ENCODE measurements at regions not wholly inside any gene's neighbourhood (a gene's known extent, or its start where the extent isn't known, plus 50 kb on each side); places are given as distances from the start of the nearest gene placed in this dataset.

DNA sequence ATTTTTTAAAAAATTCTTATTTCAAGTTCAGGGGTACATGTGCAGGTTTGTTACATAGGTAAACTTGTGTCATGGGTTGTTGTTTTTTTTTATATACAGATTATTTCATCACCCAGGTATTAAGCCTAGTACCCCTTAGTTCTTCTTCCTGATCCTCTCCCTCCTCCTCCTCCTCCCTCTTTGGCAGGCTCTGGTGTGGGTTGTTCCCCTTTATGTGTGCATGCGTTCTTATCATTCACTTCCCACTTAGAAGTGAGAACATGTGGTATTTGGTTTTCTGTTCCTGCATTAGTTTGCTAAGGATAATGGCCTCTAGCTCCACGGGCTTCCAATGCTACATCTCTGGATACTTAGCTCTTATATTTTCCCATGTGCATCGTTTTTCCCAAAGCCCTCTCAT lies 404.4 kb downstream of the HAPSTR1 start:
- 72 to 88% methylated on average over 3 of the region's 3 CpGs for WGBS, 2 donors
- no peak for TF ChIP-seq POLR2A (IDR thresholded peaks at IDR 0.05)
- TF ChIP-seq, protein P1, sequence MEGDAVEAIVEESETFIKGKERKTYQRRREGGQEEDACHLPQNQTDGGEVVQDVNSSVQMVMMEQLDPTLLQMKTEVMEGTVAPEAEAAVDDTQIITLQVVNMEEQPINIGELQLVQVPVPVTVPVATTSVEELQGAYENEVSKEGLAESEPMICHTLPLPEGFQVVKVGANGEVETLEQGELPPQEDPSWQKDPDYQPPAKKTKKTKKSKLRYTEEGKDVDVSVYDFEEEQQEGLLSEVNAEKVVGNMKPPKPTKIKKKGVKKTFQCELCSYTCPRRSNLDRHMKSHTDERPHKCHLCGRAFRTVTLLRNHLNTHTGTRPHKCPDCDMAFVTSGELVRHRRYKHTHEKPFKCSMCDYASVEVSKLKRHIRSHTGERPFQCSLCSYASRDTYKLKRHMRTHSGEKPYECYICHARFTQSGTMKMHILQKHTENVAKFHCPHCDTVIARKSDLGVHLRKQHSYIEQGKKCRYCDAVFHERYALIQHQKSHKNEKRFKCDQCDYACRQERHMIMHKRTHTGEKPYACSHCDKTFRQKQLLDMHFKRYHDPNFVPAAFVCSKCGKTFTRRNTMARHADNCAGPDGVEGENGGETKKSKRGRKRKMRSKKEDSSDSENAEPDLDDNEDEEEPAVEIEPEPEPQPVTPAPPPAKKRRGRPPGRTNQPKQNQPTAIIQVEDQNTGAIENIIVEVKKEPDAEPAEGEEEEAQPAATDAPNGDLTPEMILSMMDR (IDR thresholded peaks at IDR 0.05) = no peak
- Histone ChIP-seq H3K4me3 (replicated peaks in 1 of 3) (no peak overlapping the region), H3K27me3 (no peaks in the 10 kb centered on the region), H3K4me1 (peaks cover 0 to 6% of the 10 kb centered on the region in 2 donors), H3K36me3 (no peaks in the 10 kb centered on the region), H3K9me3 (no peaks in the 10 kb centered on the region), H3K27ac (no peak overlapping the region)
- intact Hi-C loops (cut with DNase I) = no loop called here
- DNase-seq = no peak

DNA sequence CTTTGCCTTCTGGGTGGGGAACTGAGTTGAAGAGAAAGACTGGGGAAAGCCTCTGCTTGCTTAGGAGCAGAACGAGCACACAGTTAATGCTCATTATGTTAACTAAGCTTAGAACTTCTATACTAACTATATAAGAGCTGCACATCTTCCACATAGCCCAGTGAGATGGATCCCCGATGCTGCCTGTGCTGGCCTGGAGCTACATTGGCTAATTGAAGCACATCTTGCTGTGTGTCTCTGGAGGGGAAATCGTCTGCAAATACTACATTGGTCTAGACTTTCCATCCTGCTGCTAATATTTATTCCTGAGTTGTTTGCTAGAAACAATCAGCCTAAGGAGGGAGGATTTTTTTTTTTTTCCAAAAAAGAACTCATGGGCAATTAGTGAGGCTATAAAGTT lies 406.3 kb downstream of the HAPSTR1 start:
- Histone ChIP-seq H3K36me3 (no peaks in the 10 kb centered on the region), H3K4me3 (replicated peaks in 1 of 3) (no peak overlapping the region), H3K4me1 (peaks cover 0 to 6% of the 10 kb centered on the region in 2 donors), H3K27ac (no peak overlapping the region), H3K27me3 (no peaks in the 10 kb centered on the region), H3K9me3 (no peaks in the 10 kb centered on the region)
- TF ChIP-seq, protein P1 (IDR thresholded peaks at IDR 0.05) = no peak
- TF ChIP-seq POLR2A (IDR thresholded peaks at IDR 0.05) = no peak
- intact Hi-C loops (cut with DNase I) = no loop called here
- DNase-seq = no peak
- WGBS, 2 donors = 72 to 84% methylated on average over 3 of the region's 3 CpGs

DNA sequence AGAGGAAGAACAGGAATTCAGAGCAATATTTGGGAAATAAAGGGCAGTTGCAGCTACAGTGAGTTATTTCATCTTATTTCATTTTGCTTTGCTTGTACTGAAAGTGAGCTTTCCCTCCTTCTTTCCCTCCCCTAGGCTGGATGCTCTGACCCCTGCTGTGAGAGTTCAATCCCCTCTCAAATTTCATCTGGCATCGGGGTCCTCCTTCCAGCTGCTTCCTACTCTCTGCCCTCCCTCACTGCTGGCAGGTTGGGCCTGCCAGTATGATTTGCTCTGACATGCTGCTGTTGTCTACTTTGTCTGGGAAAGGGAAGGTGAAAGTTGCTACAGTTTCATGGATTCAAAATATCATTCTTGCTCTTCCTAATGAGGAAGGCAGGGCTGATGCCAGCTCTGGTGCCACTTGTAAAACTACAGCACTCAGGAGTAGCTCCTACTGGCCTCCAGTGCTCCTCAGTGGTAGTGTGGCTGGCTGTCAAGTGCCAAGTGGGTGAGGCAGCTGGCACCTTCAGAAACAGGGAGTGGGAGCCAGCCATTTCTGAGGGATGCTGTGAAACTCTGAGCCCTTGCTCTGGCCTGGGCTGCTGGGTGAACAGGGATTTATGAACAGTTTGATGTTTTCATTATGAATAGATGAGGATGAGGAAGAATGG lies 408.6 kb downstream of the HAPSTR1 start:
- H3K27me3 ChIP-seq = no peaks in the 10 kb centered on the region
- no peaks in the 10 kb centered on the region for H3K9me3 ChIP-seq
- TF ChIP-seq POLR2A (IDR thresholded peaks at IDR 0.05) = no peak
- TF ChIP-seq, protein P1 (IDR thresholded peaks at IDR 0.05) = peak in 3 of 6 experiments; percentile 21 to 34 (median 28)
- no peaks in the 10 kb centered on the region for H3K36me3 ChIP-seq
- H3K4me1 ChIP-seq = peaks cover 0 to 6% of the 10 kb centered on the region in 2 donors
- WGBS, 2 donors = 18 to 24% methylated on average over 1 of the region's 1 CpG
- no peak overlapping the region for H3K4me3 ChIP-seq (replicated peaks in 1 of 3)
- intact Hi-C loops (cut with DNase I) = no loop called here
- peak overlapping the region in 1 of 3 donors; percentile 26 for H3K27ac ChIP-seq
- DNase-seq = peak; percentile 71 to 75

DNA sequence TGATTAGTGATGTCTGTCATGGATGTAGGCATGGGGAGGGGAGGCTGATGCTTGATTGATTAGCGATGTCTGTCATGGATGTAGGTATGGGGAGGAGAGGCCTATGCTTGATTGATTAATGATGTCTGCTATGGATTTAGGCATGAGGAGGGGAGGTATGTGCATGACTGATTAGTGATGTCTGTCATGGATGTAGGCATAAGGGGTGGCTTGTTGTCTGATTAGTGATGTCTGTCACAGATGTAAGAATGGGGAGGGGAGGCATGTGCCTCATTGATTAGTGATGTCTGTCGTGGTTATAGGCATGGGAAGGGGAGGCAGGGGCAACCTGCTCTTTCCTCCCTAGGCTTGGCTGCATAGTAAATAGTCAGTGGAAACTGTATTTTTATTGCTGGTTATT lies 409.4 kb downstream of the HAPSTR1 start:
- Histone ChIP-seq H3K4me1 (peaks cover 0 to 6% of the 10 kb centered on the region in 2 donors), H3K36me3 (no peaks in the 10 kb centered on the region), H3K9me3 (no peaks in the 10 kb centered on the region), H3K27me3 (no peaks in the 10 kb centered on the region), H3K27ac (no peak overlapping the region), H3K4me3 (replicated peaks in 1 of 3) (no peak overlapping the region)
- no peak for TF ChIP-seq POLR2A (IDR thresholded peaks at IDR 0.05)
- TF ChIP-seq, protein P1 (IDR thresholded peaks at IDR 0.05) = no peak
- WGBS, 2 donors = 91 to 93% methylated on average over 2 of the region's 2 CpGs
- intact Hi-C loops (cut with DNase I) = no loop called here
- DNase-seq = no peak

DNA sequence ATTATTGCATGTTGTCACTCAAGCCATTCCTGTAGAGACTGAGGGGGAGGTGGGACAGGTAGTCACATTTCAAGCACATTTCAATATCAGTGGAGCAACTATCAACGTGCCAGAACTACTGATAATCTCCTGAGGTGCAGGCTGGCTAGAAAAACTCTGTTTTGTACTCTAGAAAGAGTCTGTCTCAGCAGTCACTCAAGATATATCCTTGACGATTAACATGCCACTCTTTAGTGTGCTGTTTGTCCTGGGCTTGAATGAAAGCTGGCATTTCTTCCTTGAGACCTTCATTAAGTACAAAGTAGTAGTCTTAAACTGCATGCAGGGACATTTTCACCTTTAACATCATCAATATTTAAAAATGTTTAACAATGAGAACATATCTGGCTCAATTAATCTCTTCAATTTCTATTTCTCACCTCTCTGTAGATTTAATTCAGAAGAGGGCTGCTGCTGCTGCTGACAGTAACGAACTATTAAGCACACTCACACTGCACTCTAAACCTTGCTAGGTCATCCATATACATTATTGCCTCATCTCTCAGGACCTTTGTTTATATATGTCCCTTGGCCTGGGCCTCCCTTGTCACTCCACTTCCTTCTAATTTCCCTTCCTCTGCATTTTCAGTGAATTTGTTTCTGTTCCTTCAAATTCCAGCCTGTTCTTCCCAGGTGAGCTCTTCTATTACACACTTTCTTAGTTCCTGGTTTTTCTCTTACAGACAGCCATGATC lies 412.0 kb downstream of the HAPSTR1 start:
- no peaks in the 10 kb centered on the region for H3K27me3 ChIP-seq
- TF ChIP-seq, protein P1 (IDR thresholded peaks at IDR 0.05) = no peak
- no peak for TF ChIP-seq POLR2A (IDR thresholded peaks at IDR 0.05)
- WGBS, 2 donors = 43 to 57% methylated on average over 3 of the region's 3 CpGs
- no peak overlapping the region for H3K4me3 ChIP-seq (replicated peaks in 1 of 3)
- DNase-seq = no peak
- no peaks in the 10 kb centered on the region for H3K36me3 ChIP-seq
- H3K27ac ChIP-seq = no peak overlapping the region
- H3K4me1 ChIP-seq = peaks cover 0 to 6% of the 10 kb centered on the region in 2 donors
- intact Hi-C loops (cut with DNase I) = no loop called here
- H3K9me3 ChIP-seq = no peaks in the 10 kb centered on the region

Measured in thyroid gland (tissue), 4 donors.